Endothelial cell of umbilical vein (primary cell): ENCODE measurements at regions not wholly inside any gene's neighbourhood (a gene's known extent, or its start where the extent isn't known, plus 50 kb on each side); places are given as distances from the start of the nearest gene placed in this dataset.

ENCODE experiments used
- BruUV-seq: library from RNA; stranded (reverse); fragments of 400-500 nt; replicated peaks from 2 replicates; lab custom pipeline; 2021; lab: Mats Ljungman, UMichigan
- CTCF ChIA-PET: fragments of 300-600, 350-600 bp; sonication (Branson Sonifier 250); formaldehyde crosslinking; loops from one replicate; lab custom pipeline; 2021; ENCODE audit warnings: antibody characterized with exemption, inconsistent platforms; lab: Charles Lee
- POLR2A ChIA-PET: fragments of 300-600, 350-600 bp; sonication (Branson Sonifier 250); formaldehyde crosslinking; loops from one replicate; lab custom pipeline; 2021; ENCODE audit warnings: antibody characterized with exemption, inconsistent platforms; lab: Charles Lee
- DNase-seq: peaks from one replicate; pipeline ENCODE4 v3.0.0-alpha.2; 2011; ENCODE audit warnings: low read depth, low spot score
- FAIRE-seq: peaks from 2 replicates; lab custom pipeline; 2011; peaks lifted over from hg19 to GRCh38; lab: Jason Lieb, UNC
- H2AFZ ChIP-seq: 2 replicates; pipeline ENCODE4 v1.6.0; 2012; ENCODE audit warnings: low read depth, low read length, control low read depth, inconsistent platforms
- H3K27ac ChIP-seq: 2 replicates; pipeline ENCODE4 v1.5.1; 2011; ENCODE audit warnings: low read depth, mild to moderate bottlenecking, control low read depth, low read length, moderate library complexity; ENCODE audit not compliant: insufficient read depth
- H3K27me3 ChIP-seq, 2 experiments: 2 replicates each; pipeline versions ENCODE4 v1.6.0 to v1.6.1; 2011; ENCODE audit warnings: low read length in 2 of 2, mixed read lengths in 1 of 2; ENCODE audit not compliant: control insufficient read depth in 2 of 2, insufficient read depth in 2 of 2
- H3K36me3 ChIP-seq, 2 experiments: 2 replicates in 1 of 2; 3 replicates in 1 of 2; pipeline ENCODE4 v1.5.1; 2011; ENCODE audit warnings: low read length in 2 of 2, mild to moderate bottlenecking in 1 of 2, moderate library complexity in 1 of 2; ENCODE audit not compliant: control insufficient read depth in 2 of 2, insufficient read depth in 2 of 2; ENCODE audit errors: extremely low read depth in 1 of 2
- H3K4me1 ChIP-seq: 3 replicates; pipeline ENCODE4 v1.5.1; 2011; ENCODE audit warnings: mild to moderate bottlenecking, low read length; ENCODE audit not compliant: control insufficient read depth, insufficient read depth; ENCODE audit errors: extremely low read depth
- H3K4me2 ChIP-seq: 2 replicates; pipeline ENCODE4 v1.6.1; 2011; ENCODE audit warnings: low read length, control low read depth, mixed read lengths; ENCODE audit not compliant: insufficient read depth
- H3K4me3 ChIP-seq, 3 experiments: fragments of 200-600 bp in 1 of 3; sonication (generic), shearing (Covaris generic) in 1 of 3; replicated peaks in 1 of 3; 2 replicates each; pipeline ENCODE4 v1.5.1; 2011 to 2016; ENCODE audit warnings: control low read depth in 3 of 3, low read length in 3 of 3, mild to moderate bottlenecking in 2 of 3, inconsistent platforms in 1 of 3, low read depth in 1 of 3, moderate library complexity in 1 of 3; ENCODE audit not compliant: insufficient read depth in 1 of 3
- H3K79me2 ChIP-seq: 2 replicates; pipeline ENCODE4 v1.6.0; 2012; ENCODE audit warnings: low read length, inconsistent platforms; ENCODE audit not compliant: control insufficient read depth, insufficient read depth
- H3K9ac ChIP-seq: replicated peaks from 2 replicates; pipeline ENCODE3; 2011; ENCODE audit warnings: low read length, control low read depth; ENCODE audit not compliant: insufficient read depth; ENCODE audit errors: extremely low read depth
- H3K9me1 ChIP-seq: replicated peaks from 3 replicates; pipeline ENCODE4 v1.6.0; 2011; ENCODE audit warnings: mild to moderate bottlenecking, low read length; ENCODE audit not compliant: control insufficient read depth, insufficient read depth; ENCODE audit errors: extremely low read depth
- H3K9me3 ChIP-seq: replicated peaks from 2 replicates; pipeline ENCODE4 v1.5.1; 2012; ENCODE audit warnings: low read length, inconsistent platforms; ENCODE audit not compliant: control insufficient read depth, insufficient read depth
- H4K20me1 ChIP-seq: replicated peaks from 2 replicates; pipeline ENCODE3; 2011; ENCODE audit warnings: mild to moderate bottlenecking, low read length; ENCODE audit not compliant: control insufficient read depth, insufficient read depth; ENCODE audit errors: extremely low read depth
- EZH2 ChIP-seq: IDR thresholded peaks from 2 replicates; pipeline ENCODE4 v1.6.1; 2012; ENCODE audit warnings: borderline replicate concordance, low read depth, mild to moderate bottlenecking, moderate library complexity, low read length, inconsistent platforms; ENCODE audit not compliant: severe bottlenecking
- FOS ChIP-seq: IDR thresholded peaks from 2 replicates; pipeline ENCODE4 v1.6.1; 2011; ENCODE audit warnings: mild to moderate bottlenecking, low read length, moderate library complexity, borderline replicate concordance; ENCODE audit not compliant: insufficient read depth
- GATA2 ChIP-seq: IDR thresholded peaks from 2 replicates; pipeline ENCODE4 v1.7.0; 2011; ENCODE audit warnings: low read depth, mild to moderate bottlenecking, moderate library complexity, mixed read lengths, low read length; ENCODE audit not compliant: insufficient read length, insufficient read depth
- JUN ChIP-seq: IDR thresholded peaks from 2 replicates; pipeline ENCODE4 v1.6.1; 2011; ENCODE audit warnings: borderline replicate concordance, low read depth; ENCODE audit not compliant: insufficient read length, insufficient read depth
- MYC ChIP-seq: IDR thresholded peaks from one replicate; pipeline ENCODE4 v1.6.1; 2011; ENCODE audit warnings: mild to moderate bottlenecking, low read depth, low read length
- POLR2A ChIP-seq: IDR thresholded peaks from 2 replicates; pipeline ENCODE4 v1.6.1; 2012; ENCODE audit warnings: low read depth, mild to moderate bottlenecking, control low read depth, low read length
- POLR2AphosphoS5 ChIP-seq: IDR thresholded peaks from 2 replicates; pipeline ENCODE4 v1.6.1; 2012; ENCODE audit warnings: low read depth, mild to moderate bottlenecking, control low read depth, low read length, moderate library complexity; ENCODE audit not compliant: insufficient read depth
- dilution Hi-C: fragments of 300-500 bp; cut with MboI; formaldehyde crosslinking; loops from one replicate; pipeline ENCODE4 v1.15.0; 2019; ENCODE audit warnings: low sequenced_read_pairs; ENCODE audit not compliant: extremely low pct_ligation_motif_present
- intact Hi-C: fragments of 100-400 bp; cut with micrococcal nuclease; formaldehyde crosslinking; loops from one replicate; pipeline ENCODE4 v1.10.0; 2022
- TF ChIP-seq, protein P1 (sequence below), 2 donors: IDR thresholded peaks; 1 replicate in 1 of 2; 2 replicates in 1 of 2; pipeline ENCODE4 v1.5.1; 2011; ENCODE audit warnings: low read length in 2 of 2, mild to moderate bottlenecking in 2 of 2, moderate library complexity in 2 of 2, control low read depth in 1 of 2, inconsistent platforms in 1 of 2, low read depth in 1 of 2; ENCODE audit not compliant: insufficient read depth in 1 of 2; ENCODE audit errors: extremely low read depth in 1 of 2
- TF ChIP-seq, protein P2 (sequence below): IDR thresholded peaks from 2 replicates; pipeline ENCODE4 v1.6.1; 2011; ENCODE audit not compliant: insufficient read depth, insufficient read length

DNA sequence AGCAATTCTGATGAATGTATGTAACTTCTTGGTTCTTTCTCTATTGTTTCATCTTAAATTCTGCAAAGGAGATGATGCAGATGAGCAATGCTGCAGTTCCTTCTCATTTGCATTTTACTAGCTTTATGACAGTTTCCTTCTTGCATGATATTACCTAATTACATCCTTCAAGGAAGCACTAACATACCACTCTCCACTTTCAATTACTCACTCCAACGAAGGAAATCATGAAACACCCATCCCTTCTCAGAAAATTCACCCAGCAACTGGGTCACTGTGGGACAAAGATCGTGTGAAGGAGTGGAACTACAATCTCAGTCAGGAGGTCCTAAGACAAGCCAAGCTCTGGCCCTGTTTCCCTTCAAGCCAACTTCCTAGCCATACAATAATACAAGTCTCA, 142.3 kb downstream of the CHD1L start:
- Histone ChIP-seq H3K79me2 (no peaks in the 10 kb centered on the region), H3K9me3 (no peaks in the 10 kb centered on the region), H3K27me3 (peaks cover 0 to 3% of the 10 kb centered on the region in 2 experiments), H3K9ac (no peak overlapping the region), H3K27ac (no peak overlapping the region), H3K4me1 (no peaks in the 10 kb centered on the region), H4K20me1 (no peaks in the 10 kb centered on the region), H3K9me1 (no peaks in the 10 kb centered on the region), H3K4me2 (no peak overlapping the region), H2AFZ (no peak overlapping the region), H3K4me3 (no peak overlapping the region), H3K36me3 (no peaks in the 10 kb centered on the region)
- DNase-seq (no peak), FAIRE-seq (no peak)
- intact Hi-C loops (no loop called here), dilution Hi-C loops (no loop called here)
- POLR2A ChIA-PET: no interaction called here
- BruUV-seq: no TSS peak
- TF ChIP-seq JUN (no peak), POLR2AphosphoS5 (no peak), GATA2 (no peak), FOS (no peak), EZH2 (no peak), POLR2A (no peak)
- TF ChIP-seq, protein P1, sequence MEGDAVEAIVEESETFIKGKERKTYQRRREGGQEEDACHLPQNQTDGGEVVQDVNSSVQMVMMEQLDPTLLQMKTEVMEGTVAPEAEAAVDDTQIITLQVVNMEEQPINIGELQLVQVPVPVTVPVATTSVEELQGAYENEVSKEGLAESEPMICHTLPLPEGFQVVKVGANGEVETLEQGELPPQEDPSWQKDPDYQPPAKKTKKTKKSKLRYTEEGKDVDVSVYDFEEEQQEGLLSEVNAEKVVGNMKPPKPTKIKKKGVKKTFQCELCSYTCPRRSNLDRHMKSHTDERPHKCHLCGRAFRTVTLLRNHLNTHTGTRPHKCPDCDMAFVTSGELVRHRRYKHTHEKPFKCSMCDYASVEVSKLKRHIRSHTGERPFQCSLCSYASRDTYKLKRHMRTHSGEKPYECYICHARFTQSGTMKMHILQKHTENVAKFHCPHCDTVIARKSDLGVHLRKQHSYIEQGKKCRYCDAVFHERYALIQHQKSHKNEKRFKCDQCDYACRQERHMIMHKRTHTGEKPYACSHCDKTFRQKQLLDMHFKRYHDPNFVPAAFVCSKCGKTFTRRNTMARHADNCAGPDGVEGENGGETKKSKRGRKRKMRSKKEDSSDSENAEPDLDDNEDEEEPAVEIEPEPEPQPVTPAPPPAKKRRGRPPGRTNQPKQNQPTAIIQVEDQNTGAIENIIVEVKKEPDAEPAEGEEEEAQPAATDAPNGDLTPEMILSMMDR (IDR thresholded peaks at IDR 0.05; ENCODE audit: extremely low read depth in 1 of 2, insufficient read depth in 1 of 2, low read depth in 1 of 2, low read length in 2 of 2): no peak
- CTCF ChIA-PET: no interaction called here

DNA sequence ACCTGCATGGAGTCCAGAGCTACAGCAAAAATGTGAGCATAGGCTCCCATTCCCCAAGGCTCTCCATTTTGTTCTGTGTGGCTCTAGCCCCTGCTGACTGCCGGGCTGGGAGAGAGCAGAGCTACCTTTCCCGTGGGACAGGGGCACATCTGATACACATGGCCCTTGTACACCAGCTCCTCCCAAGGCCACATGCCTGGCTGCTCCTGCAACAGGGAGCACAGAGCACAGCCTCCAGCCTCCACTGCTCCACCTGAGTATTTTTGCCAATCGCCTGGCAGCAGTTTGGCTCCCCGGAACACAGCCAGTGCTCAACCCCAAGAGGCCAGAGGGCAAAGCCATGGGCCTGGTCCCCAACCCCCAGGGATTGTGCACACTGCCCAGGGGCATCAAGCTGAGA, 146.5 kb downstream of the CHD1L start:
- Histone ChIP-seq H3K4me2 (no peak overlapping the region), H3K4me1 (no peaks in the 10 kb centered on the region), H3K27me3 (peaks cover 0 to 3% of the 10 kb centered on the region in 2 experiments), H3K27ac (no peak overlapping the region), H4K20me1 (no peaks in the 10 kb centered on the region), H2AFZ (no peak overlapping the region), H3K79me2 (no peaks in the 10 kb centered on the region), H3K9ac (no peak overlapping the region), H3K9me1 (no peaks in the 10 kb centered on the region), H3K36me3 (no peaks in the 10 kb centered on the region), H3K4me3 (no peak overlapping the region), H3K9me3 (no peaks in the 10 kb centered on the region)
- dilution Hi-C loops (no loop called here), intact Hi-C loops (no loop called here)
- BruUV-seq: no TSS peak
- ChIA-PET POLR2A (no interaction called here), CTCF (interaction anchor here (1.0 to 4.9 kb wide), 9 partner anchors 10 to 216 kb away, joined by 3 to 210 read pairs (median 5); no protein-coding TSS in a partner anchor)
- no peak for DNase-seq
- FAIRE-seq: no peak
- TF ChIP-seq POLR2A (no peak), MYC (no peak), FOS (no peak), GATA2 (no peak), EZH2 (no peak), JUN (no peak), POLR2AphosphoS5 (no peak)
- TF ChIP-seq, protein P1 (IDR thresholded peaks at IDR 0.05; ENCODE audit: extremely low read depth in 1 of 2, insufficient read depth in 1 of 2, low read depth in 1 of 2, low read length in 2 of 2): no peak
- TF ChIP-seq, protein P2, sequence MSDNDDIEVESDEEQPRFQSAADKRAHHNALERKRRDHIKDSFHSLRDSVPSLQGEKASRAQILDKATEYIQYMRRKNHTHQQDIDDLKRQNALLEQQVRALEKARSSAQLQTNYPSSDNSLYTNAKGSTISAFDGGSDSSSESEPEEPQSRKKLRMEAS: no peak
